HCT116 (cell line): ENCODE measurements at regions not wholly inside any gene's neighbourhood (a gene's known extent, or its start where the extent isn't known, plus 50 kb on each side); places are given as distances from the start of the nearest gene placed in this dataset.

Source experiments
- ATAC-seq: fragments of 200-7000 bp; cut with Tn5 transposase; 2 replicates; pipeline ENCODE4 v1.9.1; 2020; ENCODE audit warnings: mild to moderate bottlenecking, moderate library complexity
- BruUV-seq: library from RNA; stranded (reverse); fragments of 400-500 nt; replicated peaks from 2 replicates; lab custom pipeline; 2021; lab: Mats Ljungman, UMichigan
- CTCF ChIA-PET: fragments of 300-600 bp; sonication (Branson Sonifier 250); formaldehyde crosslinking; loops from one replicate; lab custom pipeline; 2021; ENCODE audit warnings: antibody characterized with exemption; lab: Charles Lee
- POLR2A ChIA-PET: fragments of 300-600, 350-600 bp; sonication (Branson Sonifier 250); formaldehyde crosslinking; loops from one replicate; lab custom pipeline; 2021; ENCODE audit warnings: antibody characterized with exemption; lab: Charles Lee
- RAD21 ChIA-PET, 2 experiments: fragments of 300-600 bp; sonication (Branson Sonifier 250); formaldehyde crosslinking; loops; one replicate each; lab custom pipeline; 2023; ENCODE audit warnings: low total read pairs in 2 of 2; ENCODE audit not compliant: uncharacterized antibody in 2 of 2, unreplicated experiment in 2 of 2, low non-redundant PET in 1 of 2; lab: Charles Lee
- DNase-seq: peaks from one replicate; pipeline ENCODE4 v3.0.0-alpha.2; 2010; ENCODE audit warnings: low read depth, low spot score
- H2AFZ ChIP-seq: fragments of 200-600 bp; shearing (Covaris generic), sonication (generic); 2 replicates; pipeline ENCODE4 v1.6.1; 2017; ENCODE audit warnings: low read depth, mixed run types, mixed read lengths, antibody characterized with exemption, low read length; ENCODE audit not compliant: poor library complexity, severe bottlenecking
- H3K27ac ChIP-seq: 2 replicates; pipeline ENCODE4 v1.5.1; 2012; ENCODE audit warnings: low read depth, low read length
- H3K27me3 ChIP-seq: fragments of 200-600 bp; sonication (generic); 2 replicates; pipeline ENCODE4 v1.6.1; 2016; ENCODE audit warnings: mixed run types, low read length, mixed read lengths; ENCODE audit not compliant: insufficient read depth
- H3K36me3 ChIP-seq, 2 experiments: fragments of 200-500 bp in 1 of 2; fragments of 200-600 bp in 1 of 2; sonication (Bioruptor generic) in 1 of 2; sonication (generic) in 1 of 2; 2 replicates each; pipeline versions ENCODE4 v1.5.1 to v1.6.1; 2014 to 2016; ENCODE audit warnings: low read length in 2 of 2, inconsistent platforms in 1 of 2, mixed read lengths in 1 of 2, mixed run types in 1 of 2; ENCODE audit not compliant: insufficient read depth in 2 of 2, control insufficient read depth in 1 of 2
- H3K4me1 ChIP-seq, 2 experiments: fragments of 200-600 bp in 1 of 2; sonication (generic) in 1 of 2; 2 replicates each; pipeline versions ENCODE4 v1.5.1 to v1.6.1; 2012 to 2017; ENCODE audit warnings: low read length in 2 of 2, inconsistent platforms in 1 of 2, mild to moderate bottlenecking in 1 of 2, mixed read lengths in 1 of 2, mixed run types in 1 of 2, moderate library complexity in 1 of 2; ENCODE audit not compliant: insufficient read depth in 2 of 2, control insufficient read depth in 1 of 2
- H3K4me2 ChIP-seq: fragments of 200-600 bp; sonication (generic); 2 replicates; pipeline ENCODE4 v1.6.1; 2017; ENCODE audit warnings: mixed run types, low read length, mixed read lengths
- H3K4me3 ChIP-seq, 2 experiments: fragments of 200-600 bp in 1 of 2; sonication (generic) in 1 of 2; replicated peaks in 1 of 2; 2 replicates each; pipeline ENCODE4 v1.5.1; 2011 to 2016; ENCODE audit warnings: low read length in 2 of 2, control low read depth in 1 of 2, low read depth in 1 of 2, mild to moderate bottlenecking in 1 of 2, mixed read lengths in 1 of 2, mixed run types in 1 of 2
- H3K79me2 ChIP-seq: fragments of 200-600 bp; sonication (generic); 2 replicates; pipeline ENCODE4 v1.6.1; 2017; ENCODE audit warnings: mild to moderate bottlenecking, mixed run types, low read length, moderate library complexity, mixed read lengths; ENCODE audit not compliant: insufficient read depth
- H3K9ac ChIP-seq: fragments of 200-600 bp; sonication (generic); 2 replicates; pipeline ENCODE4 v1.6.1; 2016; ENCODE audit warnings: low read length, mixed read lengths
- H3K9me2 ChIP-seq: fragments of 200-600 bp; sonication (generic), shearing (Covaris generic); 2 replicates; pipeline ENCODE4 v1.6.1; 2017; ENCODE audit warnings: mixed run types, mild to moderate bottlenecking, moderate library complexity; ENCODE audit not compliant: insufficient read depth
- H3K9me3 ChIP-seq, 2 experiments: fragments of 200-500 bp in 1 of 2; fragments of 200-600 bp in 1 of 2; sonication (Bioruptor generic) in 1 of 2; sonication (generic) in 1 of 2; 2 replicates each; pipeline ENCODE4 v1.6.1; 2014 to 2017; ENCODE audit warnings: low read length in 2 of 2, mixed read lengths in 2 of 2, inconsistent platforms in 1 of 2, low read depth in 1 of 2, mild to moderate bottlenecking in 1 of 2, mixed run types in 1 of 2, moderate library complexity in 1 of 2; ENCODE audit not compliant: control insufficient read depth in 1 of 2, insufficient read depth in 1 of 2
- H4K20me1 ChIP-seq: fragments of 200-600 bp; sonication (generic), shearing (Covaris generic); 2 replicates; pipeline ENCODE4 v1.6.1; 2017; ENCODE audit warnings: mixed run types, mild to moderate bottlenecking, moderate library complexity; ENCODE audit not compliant: insufficient read depth
- FOSL1 ChIP-seq: IDR thresholded peaks from 2 replicates; pipeline ENCODE4 v1.6.1; 2012; ENCODE audit warnings: low read depth
- JUND ChIP-seq: IDR thresholded peaks from 2 replicates; pipeline ENCODE4 v1.6.1; 2012
- POLR2A ChIP-seq: IDR thresholded peaks from 2 replicates; pipeline ENCODE4 v1.7.0; 2011; ENCODE audit warnings: borderline replicate concordance; ENCODE audit not compliant: insufficient read depth, insufficient read length; ENCODE audit errors: extremely low read depth
- SIN3A ChIP-seq: IDR thresholded peaks from 2 replicates; pipeline ENCODE4 v1.6.1; 2012; ENCODE audit warnings: low read depth
- SP1 ChIP-seq: IDR thresholded peaks from 2 replicates; pipeline ENCODE4 v1.6.1; 2012; ENCODE audit warnings: low read depth
- SRF ChIP-seq: IDR thresholded peaks from 2 replicates; pipeline ENCODE4 v1.6.1; 2012; ENCODE audit warnings: low read depth
- TCF7L2 ChIP-seq: IDR thresholded peaks from 2 replicates; pipeline ENCODE4 v1.7.0; 2011; ENCODE audit warnings: borderline replicate concordance, inconsistent platforms; ENCODE audit not compliant: insufficient read depth, insufficient read length; ENCODE audit errors: extremely low read depth
- ZFX ChIP-seq: fragments of 450-650 bp; IDR thresholded peaks from 2 replicates; pipeline ENCODE4 v1.6.1; 2017
- ZNF274 ChIP-seq: fragments of 200-500 bp; sonication (Bioruptor generic); IDR thresholded peaks from 2 replicates; pipeline ENCODE4 v1.6.1; 2014; ENCODE audit warnings: mild to moderate bottlenecking, low read depth, low read length, inconsistent platforms
- intact Hi-C: fragments of 100-400 bp; cut with micrococcal nuclease; formaldehyde crosslinking; loops from 2 replicates; pipeline ENCODE4 v1.10.0; 2022

DNA sequence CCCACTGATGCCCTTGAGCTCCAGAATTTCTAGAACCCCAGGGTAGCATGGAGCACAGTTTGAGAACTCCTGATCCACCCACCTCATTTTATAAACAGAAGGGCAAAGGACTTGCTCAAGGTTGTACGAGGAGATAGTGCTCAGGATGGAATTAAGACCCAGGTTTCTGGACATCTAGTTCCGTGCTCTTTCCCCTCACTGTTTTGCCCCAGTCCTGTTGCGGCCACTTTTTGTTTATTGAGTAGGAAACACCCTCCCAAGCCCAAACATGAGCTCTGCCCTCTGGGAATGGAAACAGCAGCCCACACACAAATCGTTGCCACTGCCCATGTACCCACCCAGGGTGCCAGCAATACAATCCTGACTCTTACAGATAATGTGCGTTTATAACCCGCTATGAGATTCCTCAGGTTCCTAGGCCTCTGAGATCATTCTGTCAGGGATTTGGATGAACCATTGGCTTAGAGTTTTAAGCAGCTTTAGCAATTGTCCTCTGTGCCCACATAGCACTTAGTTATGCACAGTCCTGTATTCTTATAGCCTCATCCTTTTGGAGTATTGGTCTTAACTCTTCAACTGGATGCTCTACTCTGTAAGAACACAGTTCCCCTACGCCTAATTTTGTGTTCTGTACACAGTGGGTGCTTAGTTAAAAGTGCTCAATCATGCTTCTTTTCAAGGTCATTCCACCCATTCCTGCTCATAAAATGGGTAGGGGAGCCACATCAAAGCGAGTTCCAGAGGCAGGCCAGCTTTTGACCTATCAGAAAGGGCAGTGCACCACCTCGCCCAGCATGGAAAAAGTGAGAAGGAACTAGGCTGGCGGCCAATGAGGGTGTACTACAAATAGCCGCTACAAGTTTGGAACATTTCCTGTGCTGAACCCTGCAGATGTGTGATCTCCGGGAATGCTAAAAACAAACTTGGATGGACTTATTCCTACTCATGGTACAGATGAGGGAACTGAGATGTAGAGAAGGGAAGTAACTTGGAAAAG lies 60.3 kb upstream of the IGFBP2 start:
- H3K4me2 ChIP-seq: peak overlapping the region; percentile 48
- no peaks in the 10 kb centered on the region for H3K79me2 ChIP-seq
- DNase-seq: peak; percentile 12
- H3K36me3 ChIP-seq: no peaks in the 10 kb centered on the region
- peaks cover 8 to 26% of the 10 kb centered on the region in 2 experiments; a peak in 3 of 4 replicates for H3K4me1 ChIP-seq
- H3K9me2 ChIP-seq: no peaks in the 10 kb centered on the region
- no peak for TF ChIP-seq POLR2A
- TF ChIP-seq SP1: peak; percentile 63
- TF ChIP-seq JUND: peak; percentile 68
- peak; percentile 99 for TF ChIP-seq TCF7L2
- TF ChIP-seq SIN3A: no peak
- peak; percentile 62 for TF ChIP-seq FOSL1
- BruUV-seq: no TSS peak
- intact Hi-C loops: no loop called here
- POLR2A ChIA-PET: no interaction called here
- no peaks in the 10 kb centered on the region for H3K27me3 ChIP-seq
- no peaks in the 10 kb centered on the region for H3K9me3 ChIP-seq
- CTCF ChIA-PET: no interaction called here
- H4K20me1 ChIP-seq: no peaks in the 10 kb centered on the region
- no peak overlapping the region for H3K9ac ChIP-seq
- H3K4me3 ChIP-seq: no peak overlapping the region
- H2AFZ ChIP-seq: no peak overlapping the region
- peak overlapping the region; percentile 3; the same call in 1 of the 2 replicates for H3K27ac ChIP-seq
- peak; percentile 66 for ATAC-seq
- RAD21 ChIA-PET: no interaction called here

DNA sequence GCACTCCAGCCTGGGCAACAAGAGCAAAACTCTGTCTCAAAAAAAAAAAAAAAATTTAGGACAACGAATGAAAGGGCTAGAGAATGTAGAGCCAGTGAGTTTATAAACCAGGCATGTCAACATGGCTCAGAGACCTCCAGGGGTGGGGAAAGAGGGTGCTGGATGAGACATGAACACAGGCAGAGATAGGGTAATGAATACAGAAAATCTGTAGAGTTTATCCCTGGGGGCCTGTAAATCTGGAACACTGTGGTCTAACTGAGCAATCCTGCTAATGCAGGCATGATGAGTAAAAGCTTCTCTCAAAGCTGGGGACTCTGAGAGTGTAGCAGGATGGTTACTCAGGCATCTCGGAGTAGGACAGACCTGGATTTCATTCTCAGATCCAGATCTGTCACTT lies 59.2 kb upstream of the IGFBP2 start:
- H3K4me2 ChIP-seq: no peak overlapping the region
- no peak overlapping the region for H3K27ac ChIP-seq
- ChIA-PET POLR2A (no interaction called here), RAD21 (interaction anchor here in 1 of 2 experiments (0.6 kb wide), 1 partner anchor 1771 kb away, joined by 3 read pairs; no protein-coding TSS in a partner anchor), CTCF (no interaction called here)
- H2AFZ ChIP-seq: no peak overlapping the region
- H3K36me3 ChIP-seq: no peaks in the 10 kb centered on the region
- ATAC-seq (no peak), DNase-seq (no peak)
- H3K4me1 ChIP-seq: peaks cover 8 to 34% of the 10 kb centered on the region in 2 experiments; a peak in 3 of 4 replicates
- H3K4me3 ChIP-seq: no peak overlapping the region
- intact Hi-C loops: no loop called here
- no peak overlapping the region for H3K9ac ChIP-seq
- H3K27me3 ChIP-seq: no peaks in the 10 kb centered on the region
- H3K9me2 ChIP-seq: no peaks in the 10 kb centered on the region
- BruUV-seq: no TSS peak
- no peaks in the 10 kb centered on the region for H3K79me2 ChIP-seq
- TF ChIP-seq ZNF274: no peak
- TF ChIP-seq FOSL1: no peak
- no peak for TF ChIP-seq ZFX
- no peak for TF ChIP-seq POLR2A
- no peak for TF ChIP-seq SRF
- no peaks in the 10 kb centered on the region for H3K9me3 ChIP-seq
- no peaks in the 10 kb centered on the region for H4K20me1 ChIP-seq
